Prostate gland (tissue), 2 donors: ENCODE measurements at regions not wholly inside any gene's neighbourhood (a gene's known extent, or its start where the extent isn't known, plus 50 kb on each side); places are given as distances from the start of the nearest gene placed in this dataset.

Experiments used
- DNase-seq: peaks from one replicate; pipeline ENCODE4 v3.0.0-alpha.2; 2019; ENCODE audit warnings: low spot score
- H3K27ac ChIP-seq, 2 donors: fragments of 200-600 bp; sonication (generic); 2 replicates each; pipeline ENCODE4 v1.5.1; 2017 to 2019
- H3K27me3 ChIP-seq: fragments of 200-600 bp; sonication (generic); replicated peaks from 2 replicates; pipeline ENCODE4 v1.5.1; 2019; ENCODE audit not compliant: insufficient read depth
- H3K36me3 ChIP-seq, 2 donors: fragments of 200-600 bp; sonication (generic); 1 replicate in 1 of 2; 2 replicates in 1 of 2; pipeline versions ENCODE4 v1.5.1 to v1.8.1; 2017 to 2019
- H3K4me1 ChIP-seq: fragments of 200-600 bp; sonication (generic); replicated peaks from 2 replicates; pipeline ENCODE4 v1.5.1; 2019
- H3K4me3 ChIP-seq, 2 donors: fragments of 200-600 bp; sonication (generic); 2 replicates each; pipeline ENCODE4 v1.5.1; 2017 to 2019
- H3K9me3 ChIP-seq: fragments of 200-600 bp; sonication (generic); 2 replicates; pipeline ENCODE4 v1.5.1; 2017
- CTCF ChIP-seq, 4 experiments: fragments of 200-600 bp in 2 of 4; fragments of 450-650 bp in 2 of 4; sonication (generic) in 2 of 4; IDR thresholded peaks; 1 replicate in 3 of 4; 2 replicates in 1 of 4; pipeline ENCODE4 v1.5.1; 2016 to 2019; ENCODE audit warnings: antibody characterized with exemption in 4 of 4, mild to moderate bottlenecking in 2 of 4, moderate library complexity in 2 of 4
- POLR2A ChIP-seq: fragments of 450-650 bp; IDR thresholded peaks from one replicate; pipeline ENCODE4 v1.6.1; 2016; ENCODE audit warnings: antibody characterized with exemption, mild to moderate bottlenecking
- POLR2AphosphoS5 ChIP-seq: sonication (generic); formaldehyde crosslinking; IDR thresholded peaks from one replicate; pipeline ENCODE4 v1.6.1; 2017; ENCODE audit warnings: antibody characterized with exemption
- WGBS: methylation state at CpG from one replicate; pipeline ENCODE4 v1.1.5; 2018; 5-methylcytosine and 5-hydroxymethylcytosine counted together
- intact Hi-C: fragments of 100-400 bp; cut with DNase I; formaldehyde crosslinking; loops from one replicate; pipeline ENCODE4 v1.14.2; 2022

- intact Hi-C loops, result no loop called here
- no peaks in the 10 kb centered on the region for H3K36me3 ChIP-seq
- no peaks in the 10 kb centered on the region for H3K27me3 ChIP-seq
- no peaks in the 10 kb centered on the region for H3K4me1 ChIP-seq
- H3K9me3 ChIP-seq, result no peaks in the 10 kb centered on the region
- DNase-seq, result no peak
- H3K4me3 ChIP-seq, result no peak overlapping the region
- no peak overlapping the region for H3K27ac ChIP-seq
- 74% methylated on average over 7 of the region's 7 CpGs for WGBS
- TF ChIP-seq CTCF (IDR thresholded peaks at IDR 0.05) (no peak), POLR2AphosphoS5 (no peak), POLR2A (no peak)
Measured at GRCh38 chr7:131026297-131027000, 292.4 kb upstream of the KLF14 start.

GRCh38 chr7:131027287-131027773, 293.3 kb upstream of the KLF14 start:
- Histone ChIP-seq H3K27ac (no peak overlapping the region), H3K9me3 (no peaks in the 10 kb centered on the region), H3K4me3 (no peak overlapping the region), H3K4me1 (no peaks in the 10 kb centered on the region), H3K36me3 (no peaks in the 10 kb centered on the region), H3K27me3 (no peaks in the 10 kb centered on the region)
- intact Hi-C loops, result no loop called here
- DNase-seq, result no peak
- WGBS, result 78% methylated on average over 8 of the region's 8 CpGs
- TF ChIP-seq POLR2AphosphoS5 (no peak), CTCF (IDR thresholded peaks at IDR 0.05) (no peak), POLR2A (no peak)

- Histone ChIP-seq H3K4me3 (no peak overlapping the region), H3K27me3 (no peaks in the 10 kb centered on the region), H3K27ac (no peak overlapping the region), H3K36me3 (no peaks in the 10 kb centered on the region), H3K4me1 (no peaks in the 10 kb centered on the region), H3K9me3 (no peaks in the 10 kb centered on the region)
- 83% methylated on average over 2 of the region's 2 CpGs for WGBS
- no peak for DNase-seq
- intact Hi-C loops, result no loop called here
- TF ChIP-seq CTCF (IDR thresholded peaks at IDR 0.05) (no peak), POLR2AphosphoS5 (no peak), POLR2A (no peak)
Measured at GRCh38 chr7:131028295-131028694, 294.3 kb upstream of the KLF14 start.

GRCh38 chr7:131029002-131029401, 295.0 kb upstream of the KLF14 start:
- no peak for DNase-seq
- H3K4me3 ChIP-seq, result no peak overlapping the region
- no peaks in the 10 kb centered on the region for H3K9me3 ChIP-seq
- H3K27me3 ChIP-seq, result no peaks in the 10 kb centered on the region
- TF ChIP-seq POLR2AphosphoS5 (no peak), CTCF (IDR thresholded peaks at IDR 0.05) (no peak), POLR2A (no peak)
- no peaks in the 10 kb centered on the region for H3K36me3 ChIP-seq
- H3K4me1 ChIP-seq, result no peaks in the 10 kb centered on the region
- intact Hi-C loops, result no loop called here
- H3K27ac ChIP-seq, result no peak overlapping the region
